ENCODE measurements at regions not wholly inside any gene's neighbourhood (a gene's known extent, or its start where the extent isn't known, plus 50 kb on each side); places are given as distances from the start of the nearest gene placed in this dataset.
"Not testable (repeated sequence)": the region's sequence is repeated elsewhere in the genome, so short reads cannot be mapped to it uniquely, and the experiment has no call there.

DNA sequence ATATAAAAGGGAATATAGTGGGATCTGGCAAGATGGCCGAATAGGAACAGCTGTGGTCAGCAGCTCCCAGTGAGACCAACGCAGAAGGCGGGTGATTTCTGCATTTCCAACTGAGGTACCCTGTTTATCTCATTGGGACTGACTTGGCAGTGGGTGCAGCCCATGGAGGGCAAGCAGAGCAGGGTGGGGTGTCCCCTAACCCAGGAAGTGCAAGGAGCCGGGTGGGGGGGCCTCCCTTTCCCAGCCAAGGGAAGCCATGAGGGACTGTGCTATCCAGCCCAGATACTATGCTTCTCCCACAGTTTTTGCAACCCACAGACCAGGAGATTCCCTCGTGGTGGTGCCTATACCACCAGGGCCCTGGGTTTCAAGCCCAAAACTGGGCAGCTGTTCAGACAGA lies 342.4 kb downstream of the RPS29 start:
- DNase-seq (ENCODE audit: low read depth in 2 of 2) = not testable (repeated sequence)

DNA sequence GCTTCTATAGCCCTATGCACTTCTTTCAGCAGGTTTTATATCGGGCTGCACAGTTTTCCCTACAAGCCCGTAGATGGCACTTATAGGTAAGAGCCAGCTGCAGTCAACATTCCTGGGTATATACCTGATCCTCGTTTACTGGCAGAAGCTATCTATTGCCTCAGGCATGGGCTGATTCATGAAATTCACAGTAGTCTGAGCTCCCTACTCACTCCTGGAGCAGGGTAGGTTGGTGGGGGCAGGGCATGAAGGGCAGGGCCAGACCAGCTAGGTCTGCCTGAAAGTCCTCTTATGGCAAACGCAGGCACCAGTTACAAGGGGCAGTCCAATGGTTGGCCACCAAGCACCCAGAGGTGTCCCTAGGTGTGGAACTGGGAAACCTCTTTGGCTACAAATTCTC lies 345.8 kb downstream of the RPS29 start:
- no peak for DNase-seq (ENCODE audit: low read depth in 2 of 2)

DNA sequence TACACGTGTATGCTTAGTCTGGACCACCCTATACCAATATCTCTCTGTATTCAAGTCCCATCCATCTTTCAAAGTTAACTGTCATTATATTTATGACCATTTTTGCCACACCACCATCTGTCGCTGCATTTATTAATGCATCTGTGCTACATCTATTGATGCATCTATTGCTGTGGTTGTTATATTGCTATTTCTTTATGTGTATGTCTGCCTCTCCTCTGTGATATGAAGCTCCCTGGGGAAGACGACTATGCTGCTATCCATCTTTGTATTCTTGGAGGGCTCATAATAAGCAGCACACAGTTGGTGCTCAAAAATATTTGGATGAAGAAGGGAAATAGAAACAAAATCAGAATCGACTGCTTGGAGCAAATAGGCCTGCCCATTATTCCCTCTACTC lies 357.6 kb downstream of the RPS29 start:
- DNase-seq (ENCODE audit: low read depth in 2 of 2) = no peak

DNA sequence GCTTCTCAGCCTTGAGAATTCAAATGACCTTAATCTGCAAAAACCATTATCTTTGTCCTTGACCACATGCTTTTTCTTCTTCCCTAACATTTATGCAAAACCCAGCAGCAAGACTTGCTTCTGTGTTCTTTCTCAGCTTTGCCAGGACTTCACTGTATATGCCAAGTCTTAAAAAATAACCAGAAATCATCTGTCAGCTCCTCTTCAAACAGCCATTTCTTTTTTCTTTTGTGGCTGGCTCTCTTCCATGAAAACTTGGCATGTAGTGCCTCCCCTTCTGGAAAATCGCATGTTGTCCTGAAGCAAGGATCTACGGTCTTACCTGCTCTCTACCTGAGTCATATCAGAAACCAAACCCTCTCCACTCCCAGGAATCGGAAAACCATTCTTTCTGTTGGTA lies 364.9 kb downstream of the RPS29 start:
- DNase-seq (ENCODE audit: low read depth in 2 of 2) = no peak

DNA sequence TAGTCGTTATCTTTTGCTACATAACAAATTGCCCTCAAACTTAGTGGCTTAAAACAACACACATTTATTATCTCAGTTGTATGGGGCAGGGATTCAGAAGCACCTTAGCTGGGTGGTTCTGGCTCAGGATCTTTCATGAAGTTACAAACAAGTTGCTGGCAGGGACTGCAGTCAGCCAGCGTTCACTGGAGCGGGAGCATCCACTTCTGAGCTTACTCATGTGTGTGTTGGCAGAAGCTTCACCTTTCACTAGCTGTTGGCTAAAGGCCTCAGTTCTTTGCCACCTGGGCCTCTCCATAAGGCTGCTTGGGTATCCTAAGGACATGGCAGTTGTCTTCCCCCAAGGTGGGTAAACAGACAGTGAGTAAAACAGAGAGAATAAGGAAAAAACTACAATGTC lies 365.7 kb downstream of the RPS29 start:
- no peak for DNase-seq (ENCODE audit: low read depth in 2 of 2)

DNA sequence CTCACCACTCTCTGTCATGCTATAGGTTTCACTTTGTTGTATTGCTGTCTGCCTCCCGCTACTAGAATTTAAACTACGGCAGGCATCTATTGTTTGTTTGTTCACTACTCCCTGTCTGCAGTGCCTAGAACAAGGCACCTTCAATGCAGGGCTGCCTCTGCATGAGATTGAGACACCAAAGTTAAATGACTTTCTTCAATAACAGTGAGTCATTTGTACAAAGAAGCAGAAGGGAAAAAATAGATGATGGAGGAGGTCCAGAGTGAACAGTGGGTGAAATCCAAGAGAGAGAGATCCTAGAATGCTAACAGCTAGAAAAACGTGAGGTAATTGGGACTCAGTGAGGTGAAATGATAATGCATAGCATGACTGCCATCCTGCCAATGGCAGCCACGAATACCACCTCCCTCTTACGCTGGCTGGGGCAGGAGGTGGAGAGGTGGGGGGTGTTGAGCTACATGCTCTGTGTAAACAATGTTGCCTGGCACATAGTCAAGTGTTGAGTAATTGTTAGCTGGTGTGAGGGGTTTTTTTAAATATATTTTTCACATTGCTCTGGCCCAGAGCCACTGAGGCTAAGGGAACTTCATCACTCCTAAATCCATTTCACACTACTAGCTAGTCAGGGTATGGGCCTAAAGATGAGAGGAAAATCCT lies 367.6 kb downstream of the RPS29 start:
- DNase-seq (ENCODE audit: low read depth in 2 of 2) = no peak

DNA sequence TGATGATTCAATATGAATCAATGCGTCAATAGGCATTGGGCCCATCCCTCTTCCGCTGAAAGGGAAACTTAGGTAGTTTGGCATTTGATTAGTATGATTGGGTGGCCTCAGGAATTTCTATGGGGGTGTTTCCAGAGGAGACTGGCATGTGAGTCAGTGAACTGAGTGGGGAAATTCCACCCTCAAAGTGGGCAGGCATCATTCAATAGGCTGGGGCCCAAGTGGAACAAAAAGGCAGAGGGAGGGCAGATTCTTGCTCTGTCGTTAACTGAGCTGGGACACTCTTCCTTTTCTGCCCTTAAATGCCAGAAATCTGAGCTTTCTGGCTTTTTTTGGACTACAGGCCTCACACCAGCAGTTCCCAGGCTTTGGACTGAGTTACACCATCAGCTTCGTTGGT lies 373.5 kb downstream of the RPS29 start:
- no peak for DNase-seq (ENCODE audit: low read depth in 2 of 2)

DNA sequence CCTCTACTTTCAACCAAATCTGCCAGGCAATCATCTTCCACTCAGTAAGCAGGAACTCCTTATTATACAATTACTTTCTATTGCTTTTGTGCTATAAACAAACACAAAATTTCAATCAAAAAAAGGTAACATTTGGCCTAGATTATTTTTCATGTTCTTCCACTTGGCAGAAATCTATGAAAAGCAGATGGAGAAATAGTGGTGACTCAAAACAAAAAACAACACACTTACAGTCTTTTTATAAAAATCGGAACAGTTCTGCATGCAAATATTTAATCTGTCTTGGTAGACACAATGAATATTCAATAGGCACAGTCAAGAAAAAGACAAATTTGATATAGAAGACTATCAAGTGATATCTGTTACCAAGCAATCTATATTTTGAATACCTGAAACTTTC lies 376.8 kb downstream of the RPS29 start:
- no peak for DNase-seq (ENCODE audit: low read depth in 2 of 2)

DNA sequence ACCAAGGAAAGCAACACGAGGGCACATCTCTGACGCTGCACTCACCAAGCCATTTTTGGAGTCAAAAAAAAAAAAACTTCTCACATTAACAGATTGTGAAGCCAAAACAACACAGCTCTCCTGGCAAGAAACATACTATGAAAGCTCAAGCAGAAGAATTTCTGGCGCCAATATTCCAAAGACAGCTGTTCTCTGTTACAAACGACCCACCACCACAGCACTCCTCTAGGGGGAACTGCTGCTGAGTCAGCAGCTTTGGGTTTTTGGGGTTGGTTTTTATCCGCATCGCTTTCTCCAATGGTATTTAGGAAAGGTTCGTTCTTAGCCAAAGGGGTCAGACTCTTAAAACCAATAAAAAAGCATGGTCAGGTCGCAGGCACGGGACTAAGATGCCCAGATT lies 379.4 kb downstream of the RPS29 start:
- no peak for DNase-seq (ENCODE audit: low read depth in 2 of 2)

DNA sequence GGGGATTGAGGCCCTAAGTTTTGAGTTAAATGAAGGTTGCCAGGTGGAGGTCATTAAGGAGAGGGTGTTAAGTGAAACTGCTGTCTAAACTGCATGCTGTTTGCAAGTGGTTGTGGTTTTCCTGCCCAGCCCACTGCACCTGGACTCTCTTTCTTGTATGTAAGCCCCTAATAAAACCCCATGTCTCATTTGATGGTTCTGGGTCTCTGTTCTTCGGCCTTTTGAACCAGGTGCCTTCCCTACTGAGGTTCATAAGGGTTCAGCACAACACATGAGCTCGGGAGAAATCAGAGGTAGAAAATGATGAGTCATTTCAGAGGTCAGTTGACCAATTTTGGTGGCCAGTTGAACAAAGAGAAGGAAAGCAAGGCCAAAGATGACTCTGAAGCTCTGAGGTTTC lies 382.5 kb downstream of the RPS29 start:
- DNase-seq (ENCODE audit: low read depth in 2 of 2) = no peak

DNA sequence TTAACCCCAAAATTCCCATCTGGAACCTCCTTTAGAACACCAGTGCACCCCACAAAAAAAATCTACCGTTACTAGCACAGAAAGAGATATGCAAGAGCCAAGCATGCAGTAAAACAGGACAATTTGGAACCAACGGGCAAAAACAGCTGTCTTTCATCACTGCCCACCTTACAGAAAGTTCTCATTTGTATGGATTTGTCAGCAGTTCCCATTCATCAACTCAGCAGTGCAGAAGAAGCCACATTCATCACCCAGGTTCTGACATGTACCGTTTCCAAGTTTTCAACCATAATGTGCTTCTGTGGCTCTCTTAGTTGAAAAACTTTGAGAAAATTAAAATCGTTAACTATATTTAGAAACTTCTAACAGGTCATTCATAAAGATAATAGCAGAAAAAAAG lies 387.0 kb downstream of the RPS29 start:
- no peak for DNase-seq (ENCODE audit: low read depth in 2 of 2)

DNA sequence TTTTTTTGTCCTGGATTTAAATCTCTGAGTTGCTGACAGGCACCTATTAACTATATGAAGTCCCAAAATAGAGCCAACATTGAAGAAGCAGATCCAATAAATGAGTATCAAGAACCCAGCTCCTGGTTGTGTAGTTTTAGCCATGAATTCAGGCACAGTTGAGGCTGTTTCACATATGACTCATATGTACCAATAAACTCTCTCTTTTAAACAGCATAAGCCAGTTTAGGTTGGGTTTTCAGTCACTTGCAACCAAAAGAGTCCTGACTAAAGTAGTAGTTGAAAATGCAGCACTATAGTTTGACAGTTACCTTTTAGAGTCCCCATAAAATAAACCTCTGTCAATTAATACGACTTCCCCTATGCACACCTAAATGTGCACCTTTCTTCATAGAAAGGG lies 389.9 kb downstream of the RPS29 start:
- no peak for DNase-seq (ENCODE audit: low read depth in 2 of 2)

DNA sequence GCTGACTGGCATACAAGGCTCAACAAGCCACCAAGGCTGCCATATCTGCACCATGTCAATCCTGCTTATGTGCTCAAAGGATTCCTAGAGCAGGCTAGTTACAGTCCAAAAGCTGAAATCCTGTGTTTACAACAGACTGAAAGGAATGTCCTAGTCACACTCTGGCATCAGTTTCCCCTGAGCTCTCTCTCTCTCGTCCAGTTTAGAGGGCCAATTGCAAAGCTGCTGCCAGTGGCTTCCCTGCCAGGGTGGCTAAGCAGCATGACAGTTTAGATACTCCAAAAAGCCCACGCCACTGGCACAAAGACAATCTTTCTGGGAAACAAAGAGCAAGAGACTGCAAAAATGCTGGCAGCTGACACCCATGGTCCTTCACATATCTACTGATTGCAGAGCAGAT lies 392.1 kb downstream of the RPS29 start:
- DNase-seq (ENCODE audit: low read depth in 2 of 2) = no peak

DNA sequence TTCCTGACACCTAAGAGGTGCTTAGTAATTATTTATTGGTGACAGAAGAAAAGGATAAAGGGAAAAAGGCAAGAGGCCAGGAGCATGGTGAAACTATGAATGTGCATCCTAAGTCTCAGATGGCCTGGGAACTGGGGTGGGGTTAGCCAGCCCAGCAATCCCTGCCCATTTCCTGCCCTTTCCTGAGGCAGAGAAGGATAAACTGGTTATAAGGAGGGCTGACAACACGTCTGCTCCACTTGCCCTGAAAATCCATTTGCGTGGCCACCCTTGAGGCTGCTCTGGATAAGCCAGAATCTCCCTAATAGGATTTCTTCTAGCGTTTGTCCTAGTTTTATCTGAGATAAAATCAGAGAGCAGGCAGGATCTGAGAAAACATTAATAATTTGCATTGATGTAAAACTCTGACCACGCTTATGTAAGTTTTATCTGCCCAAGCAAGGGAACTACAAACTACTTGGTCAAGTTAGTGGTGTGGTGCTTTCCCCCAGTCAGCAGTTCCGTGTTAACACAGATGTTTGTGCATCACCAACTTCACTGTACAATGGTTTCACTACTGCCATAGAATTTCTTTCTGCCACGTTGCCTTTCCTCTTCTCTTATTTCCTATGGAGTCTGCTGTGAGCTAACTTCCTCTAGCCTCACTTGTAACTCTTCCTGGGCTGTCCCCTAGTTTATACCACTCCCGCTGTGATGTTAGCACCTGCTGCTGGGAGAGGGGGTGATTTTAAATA lies 392.7 kb downstream of the RPS29 start:
- DNase-seq (ENCODE audit: low read depth in 2 of 2) = no peak

DNA sequence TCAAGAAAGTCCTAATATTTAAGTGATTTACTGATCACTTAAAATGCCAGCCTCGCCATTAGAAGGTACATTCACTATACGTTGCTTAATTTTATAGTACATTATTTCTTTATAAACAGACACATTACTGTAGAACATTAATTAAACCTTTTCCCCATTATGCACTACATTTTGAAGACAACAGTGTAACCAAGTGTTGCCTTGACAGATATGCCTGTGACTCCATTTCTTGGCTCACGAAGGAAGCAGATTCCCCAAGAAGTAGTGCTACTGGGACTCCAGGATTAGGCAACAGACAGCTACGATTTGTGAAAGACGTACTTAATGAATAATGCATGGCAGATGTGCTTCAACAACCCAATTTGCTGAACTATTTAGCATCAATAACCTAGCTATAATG lies 394.8 kb downstream of the RPS29 start:
- DNase-seq (ENCODE audit: low read depth in 2 of 2) = no peak

DNA sequence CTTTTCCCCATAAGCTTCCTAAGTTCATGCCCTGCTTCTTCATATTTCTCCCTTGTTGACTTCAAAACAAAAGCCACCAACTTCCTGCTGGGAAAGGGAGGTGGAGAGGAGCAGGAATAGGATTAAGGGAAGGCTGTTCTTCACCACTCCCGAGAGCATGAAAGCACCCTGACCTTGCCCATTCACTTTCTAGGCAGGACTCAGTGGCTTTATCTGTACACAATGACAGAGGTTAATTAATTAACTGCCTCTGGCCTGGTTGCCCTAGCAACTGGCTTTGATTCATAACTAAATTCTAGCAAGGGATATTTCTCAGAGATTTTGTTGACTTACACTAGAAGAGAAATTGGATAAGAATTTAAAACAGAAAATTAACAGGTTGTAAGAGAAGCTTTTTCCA lies 396.8 kb downstream of the RPS29 start:
- no peak for DNase-seq (ENCODE audit: low read depth in 2 of 2)

DNA sequence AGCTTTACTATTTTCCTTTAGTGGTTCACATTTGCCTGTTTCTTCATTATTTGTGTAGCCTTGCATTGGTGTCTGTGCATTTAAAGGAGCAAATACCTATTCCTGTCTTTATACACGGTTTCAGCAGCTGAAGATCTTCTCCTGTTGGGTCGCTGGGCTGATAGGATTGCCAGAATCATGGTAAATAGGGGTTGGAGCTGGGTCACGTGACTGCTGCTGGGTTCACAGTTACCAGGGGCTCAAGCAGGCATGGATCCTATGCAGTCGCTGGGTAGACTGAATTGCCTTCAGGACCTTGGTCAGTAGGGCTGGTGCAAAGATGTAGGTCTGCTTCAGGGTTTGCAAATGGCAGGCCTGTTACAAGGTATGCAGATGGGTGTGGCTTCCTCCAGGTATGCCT lies 398.4 kb downstream of the RPS29 start:
- no peak for DNase-seq (ENCODE audit: low read depth in 2 of 2)

DNA sequence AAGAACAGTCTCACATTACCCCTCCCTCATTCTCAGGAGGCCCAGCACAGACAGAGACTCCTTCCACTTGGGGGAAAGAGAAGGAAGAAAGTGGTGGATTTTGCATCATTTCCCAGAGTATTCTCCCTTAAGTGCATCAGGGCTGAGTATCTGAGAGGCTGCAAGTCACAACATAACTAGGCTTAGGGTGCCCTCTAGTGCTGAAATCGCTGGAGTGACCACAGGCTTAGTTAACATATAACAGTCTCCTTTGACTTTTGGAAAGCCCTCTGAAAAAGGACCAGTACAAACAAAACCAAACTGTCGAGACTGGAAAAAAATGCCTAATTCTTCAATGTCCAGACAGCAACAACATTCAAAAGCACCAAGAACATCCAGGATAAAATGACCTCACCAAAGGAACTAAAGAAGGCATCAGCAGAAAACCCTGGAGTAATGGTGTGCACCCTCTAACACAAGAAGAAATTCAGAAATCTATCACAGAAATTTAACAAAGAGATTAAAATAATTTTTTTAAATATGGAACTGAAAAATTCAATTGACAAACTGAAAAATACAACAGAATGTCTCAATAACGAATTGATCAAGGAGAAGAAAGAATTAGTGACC lies 412.3 kb downstream of the RPS29 start:
- no peak for DNase-seq (ENCODE audit: low read depth in 2 of 2)

DNA sequence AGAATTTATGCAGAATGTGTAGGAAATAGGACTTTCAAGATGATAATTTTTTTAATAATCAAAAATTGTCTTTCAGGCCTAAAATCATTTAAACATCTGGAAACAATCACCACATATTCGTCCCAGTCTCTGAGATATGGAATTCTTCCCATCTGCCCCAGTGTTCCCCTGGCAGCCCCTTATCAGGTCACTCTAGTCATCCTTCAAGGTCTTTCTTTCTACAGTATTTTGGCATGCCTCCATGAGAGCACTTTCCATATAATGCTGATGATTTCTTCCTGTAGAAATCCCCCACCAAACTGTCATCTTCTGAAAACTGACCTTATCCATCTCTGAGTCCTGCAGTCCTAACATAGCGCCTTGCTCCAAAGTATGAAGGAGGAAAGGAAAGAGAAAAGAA lies 422.1 kb downstream of the RPS29 start:
- DNase-seq (ENCODE audit: low read depth in 2 of 2) = no peak

DNA sequence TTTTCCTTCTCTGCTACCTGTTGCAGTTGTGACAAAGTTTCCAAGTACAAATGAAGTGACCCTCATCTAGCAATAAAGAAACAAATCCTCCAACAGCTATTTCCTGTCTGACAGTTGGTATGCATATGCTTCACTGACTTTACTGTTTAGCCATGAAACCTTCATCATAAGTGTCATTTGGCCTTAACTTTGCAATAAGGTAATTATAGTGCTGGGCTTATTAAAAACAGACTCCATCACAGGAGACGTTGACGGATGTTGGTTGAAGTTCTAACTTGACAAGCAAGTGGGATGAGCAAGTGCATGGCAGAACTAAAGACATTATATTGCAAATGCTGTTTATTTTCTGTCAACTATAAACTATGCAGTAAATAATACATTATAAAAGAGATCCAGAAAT lies 425.2 kb downstream of the RPS29 start:
- DNase-seq (ENCODE audit: low read depth in 2 of 2) = no peak

DNA sequence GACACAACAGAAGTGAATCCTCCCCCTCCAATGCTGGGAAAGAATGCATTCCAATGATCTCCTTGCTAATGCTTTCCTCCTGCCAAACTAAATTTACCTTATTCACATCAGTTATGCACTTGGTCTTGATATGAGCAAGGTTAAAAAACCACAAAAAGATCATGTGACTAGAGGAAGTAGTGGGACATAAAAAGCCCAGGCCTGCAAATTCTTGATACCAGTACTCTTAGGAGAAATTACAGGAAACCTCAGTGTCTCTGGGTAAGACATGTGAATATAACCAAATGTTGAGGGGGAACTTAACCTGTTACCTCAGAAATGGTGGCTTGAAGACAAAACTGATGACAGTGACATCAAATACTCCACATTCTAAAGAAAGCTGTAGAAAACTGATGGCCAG lies 427.1 kb downstream of the RPS29 start:
- DNase-seq (ENCODE audit: low read depth in 2 of 2) = no peak

DNA sequence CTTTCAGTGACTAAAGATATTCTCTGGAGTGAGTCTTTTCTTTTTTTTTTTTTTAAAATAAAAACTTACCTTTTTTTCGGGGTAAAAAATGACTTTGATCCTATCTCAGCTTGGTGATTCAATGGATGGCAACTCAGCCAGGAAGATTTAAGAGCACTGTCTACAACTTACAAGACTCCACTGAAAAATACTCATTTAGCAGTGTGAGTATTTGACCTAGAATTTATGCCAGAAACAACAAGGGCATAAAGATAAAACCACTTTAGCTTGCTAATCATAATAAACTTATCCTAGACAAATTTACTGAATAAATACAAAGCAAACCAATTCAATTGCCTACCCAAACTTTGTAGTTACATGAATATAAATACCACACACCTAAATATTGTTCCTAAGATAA lies 446.6 kb downstream of the RPS29 start:
- DNase-seq (ENCODE audit: low read depth in 2 of 2) = no peak

DNA sequence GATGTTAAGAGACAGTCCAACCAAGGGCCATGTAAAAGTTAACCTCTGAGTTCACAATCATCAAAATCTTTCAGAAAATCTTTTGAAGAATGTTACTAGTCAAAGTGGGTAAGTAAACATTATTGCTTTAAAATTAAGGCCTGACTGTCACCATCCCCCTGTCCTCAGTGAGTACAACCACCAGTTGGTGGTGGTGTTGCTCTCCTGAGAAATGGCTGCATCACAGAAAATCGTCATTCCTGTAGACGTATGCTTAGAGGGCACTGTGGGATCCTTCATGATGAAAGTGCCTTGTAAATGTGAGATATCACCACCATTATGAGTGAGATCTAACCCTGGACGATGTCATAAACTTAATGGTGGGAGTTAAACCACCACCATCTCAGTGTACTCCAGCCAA lies 451.2 kb downstream of the RPS29 start:
- DNase-seq (ENCODE audit: low read depth in 2 of 2) = no peak

DNA sequence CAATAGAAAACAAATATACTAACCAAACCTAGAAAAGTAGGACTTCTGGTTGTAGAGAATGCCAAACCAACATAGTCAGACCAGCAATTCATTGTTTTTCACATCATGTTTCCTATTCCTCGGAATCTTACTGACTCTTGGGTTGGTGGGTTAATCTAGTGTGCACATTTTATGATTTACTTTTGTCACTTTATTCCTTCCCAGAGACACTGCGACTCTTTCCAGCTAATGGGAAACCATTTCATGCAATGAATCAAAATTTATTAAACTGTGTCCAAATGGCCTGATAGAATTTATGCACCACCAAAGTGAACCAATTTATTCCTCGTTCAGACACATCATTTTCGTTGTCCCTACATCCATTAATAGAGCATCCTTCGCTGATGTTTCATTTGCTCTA lies 464.9 kb downstream of the RPS29 start:
- no peak for DNase-seq (ENCODE audit: low read depth in 2 of 2)

All from activated CD8-positive, alpha-beta memory T cell treated with anti-CD3 and anti-CD28 coated beads for 4 hours (primary cell).